ENCODE measurements at regions not wholly inside any gene's neighbourhood (a gene's known extent, or its start where the extent isn't known, plus 50 kb on each side); places are given as distances from the start of the nearest gene placed in this dataset.

GRCh38 chr2:129118296-129118695 is 799.6 kb upstream of the HS6ST1 start:
- no peaks in the 10 kb centered on the region for H3K36me3 Mint-ChIP-seq
- peaks cover 0 to 2% (median 0%) of the 10 kb centered on the region in 5 donors for H3K9me3 Mint-ChIP-seq
- ChIA-PET POLR2A (no interaction called here), CTCF (no interaction called here)
- H3K36me3 ChIP-seq (ENCODE audit: insufficient read depth, low read length), result no peaks in the 10 kb centered on the region
- DNase-seq, result no peak
- H3K4me1 ChIP-seq (ENCODE audit: insufficient read depth, low read length), result no peaks in the 10 kb centered on the region
- no peaks in the 10 kb centered on the region for H3K9me3 ChIP-seq (ENCODE audit: low read length)
- H3K4me3 Mint-ChIP-seq, result no peak overlapping the region
- no peaks in the 10 kb centered on the region for H3K27me3 Mint-ChIP-seq
- no peak overlapping the region for H3K27ac ChIP-seq (ENCODE audit: low read depth, low read length)
- peak overlapping the region in 1 of 8 donors; percentile 22 for H3K27ac Mint-ChIP-seq
- H3K4me3 ChIP-seq (ENCODE audit: low read length), result no peak overlapping the region
- no peaks in the 10 kb centered on the region for H3K27me3 ChIP-seq (ENCODE audit: insufficient read depth, low read length, poor library complexity, severe bottlenecking)
- no peaks in the 10 kb centered on the region for H3K4me1 Mint-ChIP-seq

GRCh38 chr2:129129087-129129486 is 810.4 kb upstream of the HS6ST1 start:
- ChIA-PET POLR2A (no interaction called here), CTCF (no interaction called here)
- H3K4me1 ChIP-seq (ENCODE audit: insufficient read depth, low read length), result no peaks in the 10 kb centered on the region
- Mint-ChIP-seq H3K4me3 (no peak overlapping the region), H3K27me3 (peaks cover 0 to 3% of the 10 kb centered on the region in 2 donors), H3K9me3 (peaks cover 0 to 6% (median 3%) of the 10 kb centered on the region in 5 donors), H3K27ac (no peak overlapping the region), H3K4me1 (no peaks in the 10 kb centered on the region), H3K36me3 (no peaks in the 10 kb centered on the region)
- H3K27me3 ChIP-seq (ENCODE audit: insufficient read depth, low read length, poor library complexity, severe bottlenecking), result no peaks in the 10 kb centered on the region
- no peak overlapping the region for H3K27ac ChIP-seq (ENCODE audit: low read depth, low read length)
- no peak overlapping the region for H3K4me3 ChIP-seq (ENCODE audit: low read length)
- H3K36me3 ChIP-seq (ENCODE audit: insufficient read depth, low read length), result no peaks in the 10 kb centered on the region
- no peaks in the 10 kb centered on the region for H3K9me3 ChIP-seq (ENCODE audit: low read length)
- no peak for DNase-seq

GRCh38 chr2:129133692-129134641 is 815.3 kb upstream of the HS6ST1 start:
- H3K36me3 Mint-ChIP-seq, result no peaks in the 10 kb centered on the region
- H3K4me3 ChIP-seq (ENCODE audit: low read length), result no peak overlapping the region
- H3K27me3 Mint-ChIP-seq, result no peaks in the 10 kb centered on the region
- no peaks in the 10 kb centered on the region for H3K9me3 ChIP-seq (ENCODE audit: low read length)
- no peaks in the 10 kb centered on the region for H3K36me3 ChIP-seq (ENCODE audit: insufficient read depth, low read length)
- no peaks in the 10 kb centered on the region for H3K27me3 ChIP-seq (ENCODE audit: insufficient read depth, low read length, poor library complexity, severe bottlenecking)
- POLR2A ChIA-PET, result no interaction called here
- no peak overlapping the region for H3K27ac ChIP-seq (ENCODE audit: low read depth, low read length)
- H3K4me3 Mint-ChIP-seq, result no peak overlapping the region
- H3K4me1 Mint-ChIP-seq, result no peaks in the 10 kb centered on the region
- H3K27ac Mint-ChIP-seq, result no peak overlapping the region
- no peaks in the 10 kb centered on the region for H3K4me1 ChIP-seq (ENCODE audit: insufficient read depth, low read length)
- CTCF ChIA-PET, result no interaction called here
- DNase-seq, result no peak
- H3K9me3 Mint-ChIP-seq, result peaks cover 0 to 2% (median 0%) of the 10 kb centered on the region in 5 donors

GRCh38 chr2:129135017-129135416 is 816.3 kb upstream of the HS6ST1 start:
- H3K9me3 Mint-ChIP-seq, result no peaks in the 10 kb centered on the region
- no peaks in the 10 kb centered on the region for H3K27me3 Mint-ChIP-seq
- Histone ChIP-seq H3K36me3 (ENCODE audit: insufficient read depth, low read length) (no peaks in the 10 kb centered on the region), H3K4me1 (ENCODE audit: insufficient read depth, low read length) (no peaks in the 10 kb centered on the region), H3K4me3 (ENCODE audit: low read length) (no peak overlapping the region), H3K27ac (ENCODE audit: low read depth, low read length) (no peak overlapping the region), H3K27me3 (ENCODE audit: insufficient read depth, low read length, poor library complexity, severe bottlenecking) (no peaks in the 10 kb centered on the region), H3K9me3 (ENCODE audit: low read length) (no peaks in the 10 kb centered on the region)
- no peaks in the 10 kb centered on the region for H3K4me1 Mint-ChIP-seq
- ChIA-PET CTCF (no interaction called here), POLR2A (no interaction called here)
- H3K4me3 Mint-ChIP-seq, result no peak overlapping the region
- H3K27ac Mint-ChIP-seq, result no peak overlapping the region
- no peaks in the 10 kb centered on the region for H3K36me3 Mint-ChIP-seq
- DNase-seq, result no peak

- H3K9me3 ChIP-seq (ENCODE audit: low read length), result no peaks in the 10 kb centered on the region
- H3K27me3 ChIP-seq (ENCODE audit: insufficient read depth, low read length, poor library complexity, severe bottlenecking), result no peaks in the 10 kb centered on the region
- no peaks in the 10 kb centered on the region for H3K36me3 ChIP-seq (ENCODE audit: insufficient read depth, low read length)
- no peak overlapping the region for H3K4me3 ChIP-seq (ENCODE audit: low read length)
- ChIA-PET CTCF (no interaction called here), POLR2A (no interaction called here)
- no peaks in the 10 kb centered on the region for H3K4me1 ChIP-seq (ENCODE audit: insufficient read depth, low read length)
- H3K27ac ChIP-seq (ENCODE audit: low read depth, low read length), result no peak overlapping the region
- peaks cover 0 to 2% (median 0%) of the 10 kb centered on the region in 5 donors for H3K9me3 Mint-ChIP-seq
- H3K36me3 Mint-ChIP-seq, result no peaks in the 10 kb centered on the region
- DNase-seq, result no peak
- no peaks in the 10 kb centered on the region for H3K4me1 Mint-ChIP-seq
- H3K4me3 Mint-ChIP-seq, result no peak overlapping the region
- H3K27me3 Mint-ChIP-seq, result no peaks in the 10 kb centered on the region
- no peak overlapping the region for H3K27ac Mint-ChIP-seq
Measured at GRCh38 chr2:129139380-129139779, 820.7 kb upstream of the HS6ST1 start.

GRCh38 chr2:129142465-129142864 is 823.8 kb upstream of the HS6ST1 start:
- Histone ChIP-seq H3K4me1 (ENCODE audit: insufficient read depth, low read length) (no peaks in the 10 kb centered on the region), H3K27ac (ENCODE audit: low read depth, low read length) (no peak overlapping the region), H3K36me3 (ENCODE audit: insufficient read depth, low read length) (no peaks in the 10 kb centered on the region), H3K9me3 (ENCODE audit: low read length) (no peaks in the 10 kb centered on the region), H3K27me3 (ENCODE audit: insufficient read depth, low read length, poor library complexity, severe bottlenecking) (no peaks in the 10 kb centered on the region), H3K4me3 (ENCODE audit: low read length) (no peak overlapping the region)
- Mint-ChIP-seq H3K4me1 (no peaks in the 10 kb centered on the region), H3K4me3 (no peak overlapping the region), H3K27ac (no peak overlapping the region), H3K36me3 (no peaks in the 10 kb centered on the region), H3K27me3 (peaks cover 0 to 2% of the 10 kb centered on the region in 2 donors), H3K9me3 (peaks cover 0 to 3% (median 0%) of the 10 kb centered on the region in 5 donors)
- POLR2A ChIA-PET, result no interaction called here
- DNase-seq, result no peak
- CTCF ChIA-PET, result no interaction called here

- H3K9me3 Mint-ChIP-seq, result peaks cover 0 to 3% (median 0%) of the 10 kb centered on the region in 5 donors
- CTCF ChIA-PET, result no interaction called here
Measured at GRCh38 chr2:129144082-129144791, 825.6 kb upstream of the HS6ST1 start.

GRCh38 chr2:129152514-129152913 is 827.0 kb upstream of the RAB6C start:
- ChIA-PET CTCF (no interaction called here), POLR2A (no interaction called here)
- peaks cover 0 to 15% (median 2%) of the 10 kb centered on the region in 5 donors for H3K9me3 Mint-ChIP-seq
- no peaks in the 10 kb centered on the region for H3K4me1 ChIP-seq (ENCODE audit: insufficient read depth, low read length)
- H3K27ac Mint-ChIP-seq, result no peak overlapping the region
- DNase-seq, result no peak
- no peaks in the 10 kb centered on the region for H3K9me3 ChIP-seq (ENCODE audit: low read length)
- H3K27me3 ChIP-seq (ENCODE audit: insufficient read depth, low read length, poor library complexity, severe bottlenecking), result no peaks in the 10 kb centered on the region
- no peak overlapping the region for H3K4me3 ChIP-seq (ENCODE audit: low read length)
- H3K36me3 ChIP-seq (ENCODE audit: insufficient read depth, low read length), result no peaks in the 10 kb centered on the region
- no peak overlapping the region for H3K4me3 Mint-ChIP-seq
- H3K36me3 Mint-ChIP-seq, result no peaks in the 10 kb centered on the region
- H3K27me3 Mint-ChIP-seq, result peaks cover 2 to 5% of the 10 kb centered on the region in 2 donors
- H3K4me1 Mint-ChIP-seq, result no peaks in the 10 kb centered on the region
- no peak overlapping the region for H3K27ac ChIP-seq (ENCODE audit: low read depth, low read length)

More at GRCh38 chr2:129144082-129144791, 825.6 kb upstream of the HS6ST1 start:
- Mint-ChIP-seq H3K27ac (no peak overlapping the region), H3K36me3 (no peaks in the 10 kb centered on the region), H3K4me1 (no peaks in the 10 kb centered on the region), H3K27me3 (peaks cover 0 to 2% of the 10 kb centered on the region in 2 donors), H3K4me3 (no peak overlapping the region)
- POLR2A ChIA-PET, result no interaction called here
- no peak overlapping the region for H3K4me3 ChIP-seq (ENCODE audit: low read length)
- H3K27ac ChIP-seq (ENCODE audit: low read depth, low read length), result no peak overlapping the region
- DNase-seq, result no peak
- H3K4me1 ChIP-seq (ENCODE audit: insufficient read depth, low read length), result no peaks in the 10 kb centered on the region
- H3K36me3 ChIP-seq (ENCODE audit: insufficient read depth, low read length), result no peaks in the 10 kb centered on the region
- H3K9me3 ChIP-seq (ENCODE audit: low read length), result no peaks in the 10 kb centered on the region
- no peaks in the 10 kb centered on the region for H3K27me3 ChIP-seq (ENCODE audit: insufficient read depth, low read length, poor library complexity, severe bottlenecking)
